ENCODE measurements at regions not wholly inside any gene's neighbourhood (a gene's known extent, or its start where the extent isn't known, plus 50 kb on each side); places are given as distances from the start of the nearest gene placed in this dataset.

DNA sequence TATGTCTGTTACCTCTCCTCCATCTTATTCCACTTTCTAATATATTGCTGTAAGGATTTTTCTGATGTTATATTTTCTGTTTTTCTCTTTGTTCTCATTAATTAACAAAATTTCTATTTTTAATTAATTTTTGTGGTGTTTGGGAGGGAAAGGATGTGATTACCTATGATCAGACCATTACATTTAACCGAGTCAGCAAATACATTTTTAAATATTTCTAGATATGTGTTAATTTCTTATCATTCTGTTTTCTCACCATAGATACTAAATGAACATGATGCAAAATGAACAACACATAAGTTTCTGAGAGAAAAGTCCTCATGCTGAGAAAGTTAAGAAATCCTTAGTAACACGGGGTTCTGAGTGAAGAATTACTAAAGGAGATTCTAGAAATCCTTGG, 80.6 kb upstream of the P2RY1 start:
- 83 to 88% (median 86%) methylated on average over 2 of the region's 2 CpGs for WGBS, 3 donors
- H3K27me3 ChIP-seq (ENCODE audit: insufficient read depth in 3 of 3, low read length in 2 of 3): no peaks in the 10 kb centered on the region
- H3K9me3 ChIP-seq: peaks cover 12% of the 10 kb centered on the region
- intact Hi-C loops (cut with DNase I): no loop called here
- no peak for TF ChIP-seq CTCF (IDR thresholded peaks at IDR 0.05)
- no peak overlapping the region for H3K4me3 ChIP-seq
- no peak for DNase-seq
- H3K36me3 ChIP-seq (ENCODE audit: insufficient read depth in 1 of 2, low read depth in 1 of 2): no peaks in the 10 kb centered on the region
- no peak overlapping the region for H3K27ac ChIP-seq
- H3K4me1 ChIP-seq: no peaks in the 10 kb centered on the region
- ATAC-seq: no peak

GRCh38 chr3:152756807-152757206, 78.1 kb upstream of the P2RY1 start:
- Histone ChIP-seq H3K27ac (no peak overlapping the region), H3K4me1 (no peaks in the 10 kb centered on the region), H3K4me3 (no peak overlapping the region), H3K36me3 (ENCODE audit: insufficient read depth in 1 of 2, low read depth in 1 of 2) (no peaks in the 10 kb centered on the region), H3K27me3 (ENCODE audit: insufficient read depth in 3 of 3, low read length in 2 of 3) (no peaks in the 10 kb centered on the region), H3K9me3 (no peaks in the 10 kb centered on the region)
- intact Hi-C loops (cut with DNase I): no loop called here
- no peak for DNase-seq
- TF ChIP-seq CTCF (IDR thresholded peaks at IDR 0.05): no peak
- ATAC-seq: no peak

DNA sequence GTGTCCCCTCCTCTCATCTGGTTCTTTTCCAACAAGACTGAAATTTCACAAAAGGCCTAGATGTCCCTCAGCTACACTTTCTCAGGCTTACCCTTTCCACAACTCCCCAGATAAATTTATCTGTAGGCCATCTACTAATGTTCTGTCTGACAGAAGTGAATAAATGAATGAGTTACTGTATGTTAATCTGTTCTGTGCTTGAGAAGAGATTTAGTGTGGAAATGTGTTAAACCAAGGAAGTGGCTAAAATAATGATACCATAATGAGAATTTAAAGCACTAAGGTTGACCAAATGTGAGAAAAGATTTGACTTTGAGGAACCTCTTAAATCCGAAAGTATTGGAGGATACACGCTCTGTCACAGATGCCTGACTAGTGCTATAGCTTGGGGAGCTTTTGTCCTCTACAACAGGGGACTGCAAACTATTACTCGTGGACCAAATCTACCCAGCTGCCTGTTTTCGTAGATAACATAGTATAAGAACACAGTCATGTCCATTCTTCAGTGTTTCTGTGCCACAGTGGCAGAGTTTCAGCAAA, 74.8 kb upstream of the P2RY1 start:
- Histone ChIP-seq H3K36me3 (ENCODE audit: insufficient read depth in 1 of 2, low read depth in 1 of 2) (no peaks in the 10 kb centered on the region), H3K27ac (no peak overlapping the region), H3K4me3 (no peak overlapping the region), H3K27me3 (ENCODE audit: insufficient read depth in 3 of 3, low read length in 2 of 3) (no peaks in the 10 kb centered on the region), H3K4me1 (no peaks in the 10 kb centered on the region), H3K9me3 (no peaks in the 10 kb centered on the region)
- no peak for TF ChIP-seq CTCF (IDR thresholded peaks at IDR 0.05)
- no peak for ATAC-seq
- 88 to 94% (median 90%) methylated on average over 4 of the region's 4 CpGs for WGBS, 3 donors
- intact Hi-C loops (cut with DNase I): no loop called here
- DNase-seq: no peak

GRCh38 chr3:152760591-152760990, 74.3 kb upstream of the P2RY1 start:
- Histone ChIP-seq H3K4me3 (no peak overlapping the region), H3K9me3 (no peaks in the 10 kb centered on the region), H3K36me3 (ENCODE audit: insufficient read depth in 1 of 2, low read depth in 1 of 2) (no peaks in the 10 kb centered on the region), H3K27me3 (ENCODE audit: insufficient read depth in 3 of 3, low read length in 2 of 3) (no peaks in the 10 kb centered on the region), H3K27ac (no peak overlapping the region), H3K4me1 (no peaks in the 10 kb centered on the region)
- WGBS, 3 donors: 95 to 98% (median 97%) methylated on average over 3 of the region's 3 CpGs
- intact Hi-C loops (cut with DNase I): no loop called here
- DNase-seq: no peak
- TF ChIP-seq CTCF (IDR thresholded peaks at IDR 0.05): no peak
- ATAC-seq: no peak

- DNase-seq (no peak), ATAC-seq (no peak)
- H3K27me3 ChIP-seq (ENCODE audit: insufficient read depth in 3 of 3, low read length in 2 of 3): no peaks in the 10 kb centered on the region
- no peaks in the 10 kb centered on the region for H3K36me3 ChIP-seq (ENCODE audit: insufficient read depth in 1 of 2, low read depth in 1 of 2)
- intact Hi-C loops (cut with DNase I): no loop called here
- no peak overlapping the region for H3K27ac ChIP-seq
- WGBS, 3 donors: 71 to 76% (median 73%) methylated on average over 3 of the region's 3 CpGs
- H3K4me1 ChIP-seq: no peaks in the 10 kb centered on the region
- TF ChIP-seq CTCF (IDR thresholded peaks at IDR 0.05): no peak
- H3K9me3 ChIP-seq: no peaks in the 10 kb centered on the region
- H3K4me3 ChIP-seq: no peak overlapping the region
Observed at GRCh38 chr3:152768478-152768877, 66.5 kb upstream of the P2RY1 start.

Data from psoas muscle (tissue), 7 donors.